OCI-LY1 (cell line): ENCODE measurements at regions not wholly inside any gene's neighbourhood (a gene's known extent, or its start where the extent isn't known, plus 50 kb on each side); places are given as distances from the start of the nearest gene placed in this dataset.

Source experiments
- CTCF ChIP-seq: fragments of 200-600 bp; sonication (generic), shearing (Covaris generic); IDR thresholded peaks from 2 replicates; pipeline ENCODE4 v1.5.1; 2017; ENCODE audit warnings: mild to moderate bottlenecking, antibody characterized with exemption, low read length, moderate library complexity, mixed read lengths
- EZH2 ChIP-seq: fragments of 200-600 bp; sonication (generic), shearing (Covaris generic); IDR thresholded peaks from 2 replicates; pipeline ENCODE4 v1.8.0; 2017; ENCODE audit warnings: borderline replicate concordance, mixed run types, mild to moderate bottlenecking, antibody characterized with exemption, low read length, moderate library complexity, mixed read lengths

GRCh38 chr6:150547502-150548222 is 52.0 kb upstream of the PLEKHG1 start:
- TF ChIP-seq EZH2, result no peak
- no peak for TF ChIP-seq CTCF
